PC-9 (cell line): ENCODE measurements at regions not wholly inside any gene's neighbourhood (a gene's known extent, or its start where the extent isn't known, plus 50 kb on each side); places are given as distances from the start of the nearest gene placed in this dataset.

Experiments
- BruUV-seq: library from RNA; stranded (reverse); fragments of 400-500 nt; replicated peaks from 2 replicates; lab custom pipeline; 2021; lab: Mats Ljungman, UMichigan
- CTCF ChIA-PET: fragments of 300-600 bp; sonication (Branson Sonifier 250); formaldehyde crosslinking; loops from one replicate; lab custom pipeline; 2022; ENCODE audit warnings: antibody characterized with exemption; lab: Charles Lee
- POLR2A ChIA-PET: fragments of 300-600 bp; sonication (Branson Sonifier 250); formaldehyde crosslinking; loops from one replicate; lab custom pipeline; 2022; ENCODE audit warnings: antibody characterized with exemption; ENCODE audit not compliant: unreplicated experiment; lab: Charles Lee
- DNase-seq, 2 experiments: peaks; one replicate each; pipeline versions ENCODE4 v3.0.0 to v3.0.0-alpha.2; 2015 to 2022; ENCODE audit warnings: mixed read lengths in 1 of 2
- H2AFZ ChIP-seq: fragments of 200-600 bp; sonication (generic); 2 replicates; pipeline ENCODE4 v1.8.1; 2017; ENCODE audit warnings: antibody characterized with exemption
- H3F3A ChIP-seq: fragments of 200-600 bp; sonication (generic); 2 replicates; pipeline ENCODE4 v1.8.1; 2017; ENCODE audit warnings: antibody characterized with exemption, mild to moderate bottlenecking, low read depth; ENCODE audit not compliant: insufficient read depth
- H3K27ac ChIP-seq: fragments of 200-600 bp; sonication (generic); 2 replicates; pipeline ENCODE4 v1.6.1; 2016; ENCODE audit warnings: mixed run types
- H3K27me3 ChIP-seq: fragments of 200-600 bp; sonication (generic); 2 replicates; pipeline ENCODE4 v1.6.1; 2016; ENCODE audit warnings: low read depth, mixed run types; ENCODE audit not compliant: insufficient read depth
- H3K36me3 ChIP-seq: fragments of 200-600 bp; sonication (generic); 2 replicates; pipeline ENCODE4 v1.6.1; 2016; ENCODE audit warnings: low read depth, mixed run types
- H3K4me1 ChIP-seq: fragments of 200-600 bp; sonication (generic); replicated peaks from 2 replicates; pipeline ENCODE4 v1.6.1; 2016; ENCODE audit warnings: mixed run types; ENCODE audit not compliant: insufficient read depth
- H3K4me2 ChIP-seq: fragments of 200-600 bp; sonication (generic); 2 replicates; pipeline ENCODE4 v1.6.1; 2017; ENCODE audit warnings: mixed run types
- H3K4me3 ChIP-seq: fragments of 200-600 bp; sonication (generic); 2 replicates; pipeline ENCODE4 v1.6.1; 2016; ENCODE audit warnings: mixed run types
- H3K79me2 ChIP-seq: fragments of 200-600 bp; sonication (generic); 2 replicates; pipeline ENCODE4 v1.6.1; 2017; ENCODE audit warnings: low read depth, mixed run types
- H3K9me2 ChIP-seq: fragments of 200-600 bp; sonication (generic); 2 replicates; pipeline ENCODE4 v1.8.1; 2017; ENCODE audit warnings: mild to moderate bottlenecking; ENCODE audit not compliant: insufficient read depth
- H3K9me3 ChIP-seq: fragments of 200-600 bp; sonication (generic); 2 replicates; pipeline ENCODE4 v1.8.1; 2016; ENCODE audit warnings: low read depth; ENCODE audit not compliant: insufficient read depth
- H4K20me1 ChIP-seq: fragments of 200-600 bp; sonication (generic); 2 replicates; pipeline ENCODE4 v1.8.1; 2017; ENCODE audit not compliant: insufficient read depth
- EZH2 ChIP-seq: fragments of 200-600 bp; sonication (generic); IDR thresholded peaks from 2 replicates; pipeline ENCODE4 v1.8.0; 2017; ENCODE audit warnings: antibody characterized with exemption, low read depth
- intact Hi-C: fragments of 100-400 bp; cut with micrococcal nuclease; formaldehyde crosslinking; loops from one replicate; pipeline ENCODE4 v1.10.0; 2022; ENCODE audit not compliant: unreplicated experiment
- TF ChIP-seq, protein P1 (sequence below): fragments of 200-600 bp; sonication (generic); conservative IDR thresholded peaks from 2 replicates; pipeline ENCODE4 v1.6.1; 2017; ENCODE audit warnings: mixed run types, antibody characterized with exemption, mild to moderate bottlenecking, moderate library complexity

GRCh38 chr6:147621263-147621662 lies 112.8 kb downstream of the SAMD5 start:
- BruUV-seq = no TSS peak
- Histone ChIP-seq H3K9me3 (no peaks in the 10 kb centered on the region), H3K27me3 (no peaks in the 10 kb centered on the region), H3K9me2 (no peaks in the 10 kb centered on the region), H3K79me2 (no peaks in the 10 kb centered on the region), H2AFZ (no peak overlapping the region), H3K4me3 (no peak overlapping the region), H3K4me2 (no peak overlapping the region), H4K20me1 (no peaks in the 10 kb centered on the region), H3K36me3 (no peaks in the 10 kb centered on the region), H3K4me1 (no peaks in the 10 kb centered on the region), H3K27ac (no peak overlapping the region), H3F3A (no peaks in the 10 kb centered on the region)
- CTCF ChIA-PET = no interaction called here
- intact Hi-C loops = no loop called here
- no peak for TF ChIP-seq EZH2
- TF ChIP-seq, protein P1, sequence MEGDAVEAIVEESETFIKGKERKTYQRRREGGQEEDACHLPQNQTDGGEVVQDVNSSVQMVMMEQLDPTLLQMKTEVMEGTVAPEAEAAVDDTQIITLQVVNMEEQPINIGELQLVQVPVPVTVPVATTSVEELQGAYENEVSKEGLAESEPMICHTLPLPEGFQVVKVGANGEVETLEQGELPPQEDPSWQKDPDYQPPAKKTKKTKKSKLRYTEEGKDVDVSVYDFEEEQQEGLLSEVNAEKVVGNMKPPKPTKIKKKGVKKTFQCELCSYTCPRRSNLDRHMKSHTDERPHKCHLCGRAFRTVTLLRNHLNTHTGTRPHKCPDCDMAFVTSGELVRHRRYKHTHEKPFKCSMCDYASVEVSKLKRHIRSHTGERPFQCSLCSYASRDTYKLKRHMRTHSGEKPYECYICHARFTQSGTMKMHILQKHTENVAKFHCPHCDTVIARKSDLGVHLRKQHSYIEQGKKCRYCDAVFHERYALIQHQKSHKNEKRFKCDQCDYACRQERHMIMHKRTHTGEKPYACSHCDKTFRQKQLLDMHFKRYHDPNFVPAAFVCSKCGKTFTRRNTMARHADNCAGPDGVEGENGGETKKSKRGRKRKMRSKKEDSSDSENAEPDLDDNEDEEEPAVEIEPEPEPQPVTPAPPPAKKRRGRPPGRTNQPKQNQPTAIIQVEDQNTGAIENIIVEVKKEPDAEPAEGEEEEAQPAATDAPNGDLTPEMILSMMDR = no peak
- no peak for DNase-seq
- POLR2A ChIA-PET = no interaction called here

- intact Hi-C loops = no loop called here
- Histone ChIP-seq H3K36me3 (no peaks in the 10 kb centered on the region), H3K9me2 (no peaks in the 10 kb centered on the region), H3F3A (no peaks in the 10 kb centered on the region), H2AFZ (no peak overlapping the region), H3K4me3 (no peak overlapping the region), H3K27ac (no peak overlapping the region), H4K20me1 (no peaks in the 10 kb centered on the region), H3K4me1 (no peaks in the 10 kb centered on the region), H3K79me2 (no peaks in the 10 kb centered on the region), H3K4me2 (no peak overlapping the region), H3K27me3 (no peaks in the 10 kb centered on the region), H3K9me3 (no peaks in the 10 kb centered on the region)
- POLR2A ChIA-PET = no interaction called here
- TF ChIP-seq EZH2 = no peak
- TF ChIP-seq, protein P1 = no peak
- no peak for DNase-seq
- BruUV-seq = no TSS peak
- CTCF ChIA-PET = no interaction called here
These were observed 113.5 kb downstream of the SAMD5 start for GRCh38 chr6:147621961-147622360.

GRCh38 chr6:147624946-147625515 lies 116.5 kb downstream of the SAMD5 start:
- no peaks in the 10 kb centered on the region for H3K9me2 ChIP-seq
- H2AFZ ChIP-seq = no peak overlapping the region
- no peak overlapping the region for H3K4me3 ChIP-seq
- intact Hi-C loops = no loop called here
- no peaks in the 10 kb centered on the region for H3K36me3 ChIP-seq
- no peak for DNase-seq
- BruUV-seq = no TSS peak
- H3K4me2 ChIP-seq = no peak overlapping the region
- no peaks in the 10 kb centered on the region for H3K9me3 ChIP-seq
- CTCF ChIA-PET = interaction anchor here (0.9 kb wide), 1 partner anchor 26 kb away, joined by 3 read pairs; no protein-coding TSS in a partner anchor
- POLR2A ChIA-PET = no interaction called here
- H3F3A ChIP-seq = no peaks in the 10 kb centered on the region
- no peak overlapping the region for H3K27ac ChIP-seq
- no peaks in the 10 kb centered on the region for H4K20me1 ChIP-seq
- H3K79me2 ChIP-seq = no peaks in the 10 kb centered on the region
- no peaks in the 10 kb centered on the region for H3K27me3 ChIP-seq
- no peaks in the 10 kb centered on the region for H3K4me1 ChIP-seq
- TF ChIP-seq EZH2 = no peak
- TF ChIP-seq, protein P1 = no peak
